Bronchial epithelial cell (primary cell): ENCODE measurements at regions not wholly inside any gene's neighbourhood (a gene's known extent, or its start where the extent isn't known, plus 50 kb on each side); places are given as distances from the start of the nearest gene placed in this dataset.

ENCODE experiments used
- DNase-seq: peaks from one replicate; pipeline ENCODE4 v3.0.0-alpha.2; 2010; ENCODE audit warnings: low read depth
- FAIRE-seq: peaks from 2 replicates; lab custom pipeline; 2011; peaks lifted over from hg19 to GRCh38; lab: Jason Lieb, UNC
- H3K27me3 ChIP-seq: 2 replicates; pipeline ENCODE4 v1.5.1; 2011; ENCODE audit warnings: low read length; ENCODE audit not compliant: control insufficient read depth, insufficient read depth
- H3K36me3 ChIP-seq: 2 replicates; pipeline ENCODE4 v1.5.1; 2011; ENCODE audit warnings: low read length; ENCODE audit not compliant: control insufficient read depth, insufficient read depth
- H3K4me3 ChIP-seq: 2 replicates; pipeline ENCODE4 v1.5.1; 2011; ENCODE audit warnings: mild to moderate bottlenecking, low read depth, low read length, control low read depth
- CTCF ChIP-seq: IDR thresholded peaks from 2 replicates; pipeline ENCODE4 v1.5.1; 2011; ENCODE audit warnings: mild to moderate bottlenecking, moderate library complexity, low read length, control low read depth, inconsistent platforms; ENCODE audit not compliant: insufficient read depth, severe bottlenecking

DNA sequence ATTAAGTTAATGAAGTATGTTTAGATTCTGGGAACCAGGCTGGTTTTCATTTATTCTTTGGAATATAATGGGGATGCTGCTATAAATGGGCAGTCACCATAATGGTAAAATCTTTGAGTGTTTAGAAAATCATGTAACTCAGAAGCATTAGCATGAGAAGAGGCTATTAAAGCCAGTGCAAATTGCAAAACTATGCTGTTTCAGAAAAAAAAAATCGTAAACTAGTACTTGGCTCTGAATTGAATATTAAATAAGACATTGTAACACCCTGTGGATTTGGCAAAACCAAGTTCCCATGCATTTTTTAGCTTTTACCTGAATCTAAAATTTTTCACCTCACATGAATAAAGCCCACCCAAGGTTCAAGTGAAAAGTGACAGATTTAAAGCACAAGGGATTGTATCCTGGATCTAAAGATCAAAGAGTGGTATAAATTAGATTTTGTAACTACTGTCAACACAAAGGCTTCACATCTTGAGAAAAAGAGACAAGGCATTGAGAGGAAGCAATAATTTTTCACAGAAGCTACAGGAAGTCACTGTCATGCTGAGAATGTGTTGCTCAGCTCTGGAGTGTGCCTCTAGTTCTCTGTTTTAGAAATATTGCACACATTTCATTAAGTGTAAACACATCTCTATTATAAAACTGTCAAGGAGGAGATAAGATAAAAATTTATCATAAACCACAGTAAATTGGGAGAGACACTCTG lies 142.2 kb downstream of the ABCA8 start:
- FAIRE-seq (no peak), DNase-seq (no peak)
- Histone ChIP-seq H3K36me3 (no peaks in the 10 kb centered on the region), H3K4me3 (no peak overlapping the region), H3K27me3 (no peaks in the 10 kb centered on the region)
- TF ChIP-seq CTCF: no peak

DNA sequence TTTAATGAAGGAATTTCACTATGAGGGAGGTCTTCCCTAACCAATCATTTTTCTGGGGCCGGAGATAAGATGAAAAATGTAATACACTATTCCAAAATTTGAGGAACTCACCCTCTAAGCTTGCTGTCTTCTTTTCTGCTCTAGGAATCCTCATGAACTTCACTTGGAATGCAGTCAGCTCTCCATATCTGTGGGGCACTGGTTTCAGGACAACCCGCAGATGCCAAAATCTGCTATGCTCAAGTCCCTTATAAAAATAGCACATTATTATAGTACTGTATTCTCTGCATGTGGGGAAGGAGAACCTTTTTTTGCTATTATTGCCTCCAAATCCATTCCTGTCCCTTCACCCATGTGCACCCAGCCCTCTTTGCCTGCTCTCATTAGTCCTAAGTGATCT lies 146.0 kb downstream of the ABCA8 start:
- Histone ChIP-seq H3K4me3 (no peak overlapping the region), H3K27me3 (no peaks in the 10 kb centered on the region), H3K36me3 (no peaks in the 10 kb centered on the region)
- no peak for TF ChIP-seq CTCF
- FAIRE-seq (no peak), DNase-seq (no peak)

DNA sequence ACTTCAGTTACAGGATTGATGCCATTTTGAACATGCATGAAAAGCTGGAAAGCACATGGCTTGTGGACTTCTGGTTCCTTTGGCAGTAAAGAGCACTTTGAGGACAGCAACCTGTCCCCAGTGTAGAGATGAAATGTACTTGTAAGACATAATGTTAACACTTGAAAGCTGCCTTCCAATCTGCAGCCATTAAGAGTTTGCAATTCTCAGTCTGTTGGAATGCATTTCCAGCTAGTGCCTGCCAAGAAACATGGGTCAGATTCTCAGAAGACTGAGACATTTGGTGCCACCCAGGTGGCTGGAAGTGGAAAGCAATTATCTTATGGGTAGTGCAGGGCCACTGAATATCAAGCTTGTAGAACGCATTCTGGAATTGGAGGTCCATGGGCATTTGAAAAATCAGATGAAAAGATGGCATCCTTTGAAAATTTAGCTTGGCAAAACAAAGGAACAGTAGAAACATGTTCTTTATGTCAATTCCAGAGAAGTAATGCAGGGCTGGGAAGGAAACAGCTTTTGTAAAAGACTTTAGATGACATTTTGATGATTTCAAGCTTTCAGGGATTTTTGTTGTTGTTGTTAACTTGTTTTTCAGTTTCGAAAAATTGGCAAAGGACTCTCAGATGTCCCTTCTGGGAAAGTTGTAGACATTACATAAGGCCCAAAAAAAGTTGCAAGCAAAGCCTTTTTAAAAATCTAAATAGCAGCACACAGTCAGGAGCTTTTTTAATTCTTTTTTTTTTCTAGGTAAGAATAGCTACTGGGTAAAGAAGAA lies 147.0 kb downstream of the ABCA8 start:
- TF ChIP-seq CTCF: no peak
- no peak for FAIRE-seq
- H3K27me3 ChIP-seq: no peaks in the 10 kb centered on the region

GRCh38 chr17:68805609-68806008 lies 149.6 kb downstream of the ABCA8 start:
- DNase-seq: no peak
- Histone ChIP-seq H3K4me3 (no peak overlapping the region), H3K36me3 (no peaks in the 10 kb centered on the region), H3K27me3 (no peaks in the 10 kb centered on the region)
- no peak for TF ChIP-seq CTCF
- no peak for FAIRE-seq

More for the DNA sequence above, 147.0 kb downstream of the ABCA8 start:
- Histone ChIP-seq H3K4me3 (no peak overlapping the region), H3K36me3 (no peaks in the 10 kb centered on the region)
- no peak for DNase-seq

DNA sequence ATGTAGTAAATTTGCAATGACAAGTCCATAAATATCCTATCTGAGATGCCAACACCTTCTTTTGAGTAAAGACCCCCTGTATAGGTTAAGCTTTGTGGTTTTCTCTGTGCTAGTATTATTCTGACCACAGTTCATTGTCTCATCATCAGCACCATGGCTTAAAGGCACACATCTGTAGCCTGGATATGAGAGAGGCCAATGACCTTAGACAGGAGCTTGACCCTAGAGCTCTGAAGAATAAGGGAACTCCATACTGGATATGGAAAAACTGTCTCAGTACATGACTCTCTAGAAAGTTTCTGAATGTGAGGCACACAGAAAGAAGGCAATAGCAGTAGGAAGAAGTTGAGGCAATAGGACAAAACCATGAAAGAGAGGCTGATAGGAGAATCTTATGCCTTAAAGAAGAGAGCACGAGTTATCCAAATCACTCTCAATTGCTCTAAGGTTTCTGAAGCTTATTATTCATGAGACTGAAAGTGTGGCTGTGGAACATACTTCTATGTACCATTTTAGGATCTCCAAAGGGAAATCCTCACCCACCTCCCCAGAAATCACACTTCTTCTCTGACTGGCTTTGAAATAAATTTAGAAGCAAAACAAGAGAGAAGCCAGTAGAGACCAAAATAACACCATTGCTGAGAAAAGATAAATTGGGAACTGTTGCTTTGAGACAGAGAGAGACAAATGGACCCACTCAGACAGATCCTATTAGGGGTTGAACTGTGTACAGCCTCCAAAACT lies 150.2 kb downstream of the ABCA8 start:
- no peak for DNase-seq
- H3K4me3 ChIP-seq: no peak overlapping the region
- no peaks in the 10 kb centered on the region for H3K36me3 ChIP-seq
- TF ChIP-seq CTCF: no peak
- no peak for FAIRE-seq
- H3K27me3 ChIP-seq: no peaks in the 10 kb centered on the region
